H9 (cell line): ENCODE measurements at regions not wholly inside any gene's neighbourhood (a gene's known extent, or its start where the extent isn't known, plus 50 kb on each side); places are given as distances from the start of the nearest gene placed in this dataset.

Experiments
- DNase-seq: peaks from one replicate; pipeline ENCODE4 v3.0.0-alpha.2; 2017
- H2AFZ ChIP-seq: one replicate; pipeline ENCODE4 v1.6.1; 2013; ENCODE audit warnings: mild to moderate bottlenecking, low read length, control low read depth, moderate library complexity
- H2AK5ac ChIP-seq: 2 replicates; pipeline ENCODE4 v1.6.1; 2013; ENCODE audit warnings: low read length, control low read depth, mixed read lengths; ENCODE audit not compliant: insufficient read length
- H2BK120ac ChIP-seq: one replicate; pipeline ENCODE4 v1.6.1; 2013; ENCODE audit warnings: low read depth, mild to moderate bottlenecking, low read length, control low read depth, inconsistent platforms; ENCODE audit not compliant: poor library complexity, severe bottlenecking
- H2BK12ac ChIP-seq: 2 replicates; pipeline ENCODE4 v1.6.1; 2013; ENCODE audit warnings: low read length, control low read depth, mixed read lengths, low read depth; ENCODE audit not compliant: insufficient read length
- H2BK15ac ChIP-seq: 2 replicates; pipeline ENCODE4 v1.6.1; 2013; ENCODE audit warnings: low read depth, low read length, control low read depth
- H2BK20ac ChIP-seq: one replicate; pipeline ENCODE4 v1.6.1; 2013; ENCODE audit warnings: low read depth, mild to moderate bottlenecking, low read length, control low read depth, inconsistent platforms; ENCODE audit not compliant: poor library complexity, severe bottlenecking
- H2BK5ac ChIP-seq: 2 replicates; pipeline ENCODE4 v1.6.1; 2013; ENCODE audit warnings: low read length, control low read depth, mixed read lengths; ENCODE audit not compliant: insufficient read length
- H3K14ac ChIP-seq: 2 replicates; pipeline ENCODE4 v1.6.1; 2013; ENCODE audit warnings: low read length, control low read depth; ENCODE audit not compliant: insufficient read depth
- H3K18ac ChIP-seq: 2 replicates; pipeline ENCODE4 v1.6.1; 2013; ENCODE audit warnings: low read depth, mild to moderate bottlenecking, mixed read lengths, low read length, control low read depth; ENCODE audit not compliant: insufficient read length
- H3K23ac ChIP-seq: 2 replicates; pipeline ENCODE4 v1.6.1; 2013; ENCODE audit warnings: low read length, control low read depth, mixed read lengths, low read depth; ENCODE audit not compliant: insufficient read length
- H3K23me2 ChIP-seq: 2 replicates; pipeline ENCODE4 v1.6.1; 2013; ENCODE audit warnings: low read depth, mild to moderate bottlenecking, mixed read lengths, low read length, control low read depth; ENCODE audit not compliant: insufficient read length, poor library complexity, severe bottlenecking
- H3K27ac ChIP-seq: 2 replicates; pipeline ENCODE4 v1.5.1; 2013; ENCODE audit warnings: low read length, control low read depth, mixed read lengths, low read depth; ENCODE audit not compliant: insufficient read length
- H3K27me3 ChIP-seq: 2 replicates; pipeline ENCODE4 v1.6.1; 2013; ENCODE audit warnings: low read length, control low read depth, inconsistent platforms; ENCODE audit not compliant: insufficient read depth
- H3K4ac ChIP-seq: 2 replicates; pipeline ENCODE4 v1.6.1; 2013; ENCODE audit warnings: low read depth, mild to moderate bottlenecking, control low read depth, inconsistent platforms, low read length, moderate library complexity
- H3K4me1 ChIP-seq: 2 replicates; pipeline ENCODE4 v1.6.1; 2013; ENCODE audit warnings: low read length, control low read depth, inconsistent platforms; ENCODE audit not compliant: insufficient read depth
- H3K4me2 ChIP-seq: 2 replicates; pipeline ENCODE4 v1.6.1; 2013; ENCODE audit warnings: low read length, control low read depth, mixed read lengths; ENCODE audit not compliant: insufficient read length, insufficient read depth
- H3K56ac ChIP-seq: 2 replicates; pipeline ENCODE4 v1.6.1; 2013; ENCODE audit warnings: low read depth, mild to moderate bottlenecking, mixed read lengths, low read length, control low read depth; ENCODE audit not compliant: insufficient read length
- H3K79me1 ChIP-seq: 2 replicates; pipeline ENCODE4 v1.6.1; 2013; ENCODE audit warnings: low read depth, mild to moderate bottlenecking, moderate library complexity, low read length, control low read depth, inconsistent platforms; ENCODE audit not compliant: insufficient read depth, poor library complexity, severe bottlenecking
- H3K79me2 ChIP-seq: 2 replicates; pipeline ENCODE4 v1.6.1; 2013; ENCODE audit warnings: low read length, control low read depth, inconsistent platforms; ENCODE audit not compliant: insufficient read depth
- H3K9ac ChIP-seq: 2 replicates; pipeline ENCODE4 v1.6.1; 2013; ENCODE audit warnings: low read length, control low read depth, mixed read lengths; ENCODE audit not compliant: insufficient read length; ENCODE audit errors: extremely low read depth
- H3K9me3 ChIP-seq: one replicate; pipeline ENCODE4 v1.6.1; 2013; ENCODE audit warnings: low read depth, low read length, inconsistent platforms; ENCODE audit not compliant: control insufficient read depth
- H3T11ph ChIP-seq: one replicate; pipeline ENCODE4 v1.6.1; 2013; ENCODE audit warnings: mild to moderate bottlenecking, low read length, control low read depth, inconsistent platforms
- H4K20me1 ChIP-seq: one replicate; pipeline ENCODE4 v1.6.1; 2013; ENCODE audit not compliant: control insufficient read depth, insufficient read length, insufficient read depth
- H4K5ac ChIP-seq: 2 replicates; pipeline ENCODE4 v1.6.1; 2013; ENCODE audit warnings: low read depth, mild to moderate bottlenecking, mixed read lengths, low read length, control low read depth; ENCODE audit not compliant: insufficient read length
- H4K8ac ChIP-seq: replicated peaks from 2 replicates; pipeline ENCODE4 v1.6.1; 2013; ENCODE audit warnings: low read length, control low read depth, mixed read lengths, low read depth; ENCODE audit not compliant: insufficient read length
- H4K91ac ChIP-seq: 2 replicates; pipeline ENCODE4 v1.6.1; 2013; ENCODE audit warnings: low read depth, mild to moderate bottlenecking, moderate library complexity, mixed read lengths, low read length, control low read depth; ENCODE audit not compliant: insufficient read length
- H3K27ac Mint-ChIP-seq, 3 experiments: 2 replicates in 2 of 3; 3 replicates in 1 of 3; pipeline ENCODE4 v1.8.0; 2020 to 2021; ENCODE audit warnings: mixed read lengths in 3 of 3, mild to moderate bottlenecking in 1 of 3, moderate library complexity in 1 of 3
- H3K27me3 Mint-ChIP-seq: 2 replicates; pipeline ENCODE4 v1.8.0; 2021; ENCODE audit warnings: low read depth, mild to moderate bottlenecking, moderate library complexity, mixed read lengths
- H3K36me3 Mint-ChIP-seq, 3 experiments: 2 replicates in 2 of 3; 3 replicates in 1 of 3; pipeline ENCODE4 v1.8.0; 2020 to 2021; ENCODE audit warnings: low read depth in 3 of 3, mixed read lengths in 3 of 3; ENCODE audit not compliant: insufficient read depth in 1 of 3
- H3K4me1 Mint-ChIP-seq, 2 experiments: 2 replicates each; pipeline ENCODE4 v1.8.0; 2020; ENCODE audit warnings: mixed read lengths in 2 of 2
- H3K4me3 Mint-ChIP-seq, 2 experiments: 2 replicates in 1 of 2; 3 replicates in 1 of 2; pipeline ENCODE4 v1.8.0; 2020 to 2021; ENCODE audit warnings: mild to moderate bottlenecking in 2 of 2, mixed read lengths in 2 of 2, moderate library complexity in 1 of 2
- H3K9me3 Mint-ChIP-seq, 2 experiments: 2 replicates in 1 of 2; 3 replicates in 1 of 2; pipeline ENCODE4 v1.8.0; 2020; ENCODE audit warnings: mild to moderate bottlenecking in 2 of 2, mixed read lengths in 2 of 2, moderate library complexity in 1 of 2
- CTCF ChIP-seq: fragments of 200-600 bp; sonication (generic); conservative IDR thresholded peaks from 3 replicates; pipeline ENCODE4 v1.8.0; 2021; ENCODE audit warnings: antibody characterized with exemption, mild to moderate bottlenecking

- Histone ChIP-seq H3K23ac (no peak overlapping the region), H2BK15ac (no peak overlapping the region), H2AK5ac (no peak overlapping the region), H3K23me2 (no peaks in the 10 kb centered on the region), H3K4me1 (no peaks in the 10 kb centered on the region), H4K5ac (no peak overlapping the region), H3K14ac (no peak overlapping the region), H3K4ac (no peak overlapping the region), H3K56ac (no peak overlapping the region), H3K9ac (no peak overlapping the region), H4K20me1 (no peaks in the 10 kb centered on the region), H2BK120ac (no peak overlapping the region), H3K27ac (no peak overlapping the region), H3K4me2 (no peak overlapping the region), H3K79me2 (no peaks in the 10 kb centered on the region), H3K9me3 (no peaks in the 10 kb centered on the region), H2BK12ac (no peak overlapping the region), H3K18ac (no peak overlapping the region), H3K27me3 (no peaks in the 10 kb centered on the region), H4K91ac (no peak overlapping the region), H3K79me1 (no peaks in the 10 kb centered on the region), H2AFZ (no peak overlapping the region), H3T11ph (no peak overlapping the region), H4K8ac (no peak overlapping the region), H2BK5ac (no peak overlapping the region), H2BK20ac (no peak overlapping the region)
- DNase-seq, result no peak
- H3K27ac Mint-ChIP-seq, result no peak overlapping the region
- H3K9me3 Mint-ChIP-seq, result peaks cover 0 to 10% of the 10 kb centered on the region in 2 experiments; a peak in 3 of 5 replicates
- no peaks in the 10 kb centered on the region for H3K27me3 Mint-ChIP-seq
- peaks cover 0 to 5% (median 2%) of the 10 kb centered on the region in 3 experiments; a peak in 4 of 7 replicates for H3K36me3 Mint-ChIP-seq
- TF ChIP-seq CTCF, result no peak
- H3K4me3 Mint-ChIP-seq, result no peak overlapping the region
- H3K4me1 Mint-ChIP-seq, result 0 out of 4 replicates have a peak, but pooled peaks cover 0 to 3% of the 10 kb centered on the region in 2 experiments
Measured at GRCh38 chr7:49624611-49625010, 148.8 kb upstream of the VWC2 start.
